Parathyroid adenoma (tissue), 2 donors: ENCODE measurements at regions not wholly inside any gene's neighbourhood (a gene's known extent, or its start where the extent isn't known, plus 50 kb on each side); places are given as distances from the start of the nearest gene placed in this dataset.

ENCODE experiments used
- H2AFZ ChIP-seq: fragments of 300-600 bp; sonication (generic); one replicate; pipeline ENCODE4 v1.7.0; 2017; ENCODE audit warnings: antibody characterized with exemption, mild to moderate bottlenecking
- H3K27ac ChIP-seq: fragments of 300-600 bp; sonication (generic); one replicate; pipeline ENCODE4 v1.7.0; 2017
- H3K27me3 ChIP-seq: fragments of 300-600 bp; sonication (generic); one replicate; pipeline ENCODE4 v1.7.0; 2017; ENCODE audit warnings: low read length; ENCODE audit not compliant: control insufficient read depth, insufficient read depth
- H3K36me3 ChIP-seq: fragments of 300-600 bp; sonication (generic); one replicate; pipeline ENCODE4 v1.7.0; 2017; ENCODE audit warnings: low read length; ENCODE audit not compliant: control insufficient read depth, insufficient read depth
- H3K4me1 ChIP-seq: fragments of 300-600 bp; sonication (generic); one replicate; pipeline ENCODE4 v1.7.0; 2017; ENCODE audit warnings: control low read depth
- H3K4me2 ChIP-seq: fragments of 300-600 bp; sonication (generic); one replicate; pipeline ENCODE4 v1.7.0; 2017; ENCODE audit warnings: low read length
- H3K4me3 ChIP-seq: fragments of 300-600 bp; sonication (generic); one replicate; pipeline ENCODE4 v1.7.0; 2017; ENCODE audit warnings: low read depth, low read length
- H3K79me2 ChIP-seq: fragments of 300-600 bp; sonication (generic); one replicate; pipeline ENCODE4 v1.7.0; 2017; ENCODE audit warnings: control low read depth
- H3K9ac ChIP-seq: fragments of 300-600 bp; sonication (generic); one replicate; pipeline ENCODE4 v1.7.0; 2017; ENCODE audit warnings: mild to moderate bottlenecking
- H3K9me3 ChIP-seq: fragments of 300-600 bp; sonication (generic); one replicate; pipeline ENCODE4 v1.7.0; 2017; ENCODE audit warnings: low read length; ENCODE audit not compliant: control insufficient read depth
- CTCF ChIP-seq: fragments of 300-600 bp; sonication (generic); IDR thresholded peaks from one replicate; pipeline ENCODE4 v1.7.0; 2017; ENCODE audit warnings: antibody characterized with exemption, mild to moderate bottlenecking
- donor health status: primary hyperparathyroidism.

- no peak overlapping the region for H3K9ac ChIP-seq
- H3K36me3 ChIP-seq: no peaks in the 10 kb centered on the region
- TF ChIP-seq CTCF: no peak
- no peaks in the 10 kb centered on the region for H3K4me1 ChIP-seq
- no peak overlapping the region for H3K4me3 ChIP-seq
- H3K4me2 ChIP-seq: no peak overlapping the region
- no peaks in the 10 kb centered on the region for H3K27me3 ChIP-seq
- no peaks in the 10 kb centered on the region for H3K9me3 ChIP-seq
- no peaks in the 10 kb centered on the region for H3K79me2 ChIP-seq
- H2AFZ ChIP-seq: no peak overlapping the region
- H3K27ac ChIP-seq: no peak overlapping the region
Observed at GRCh38 chr2:48157150-48157549, 157.3 kb upstream of the FOXN2 start.

GRCh38 chr2:48161628-48162027 lies 152.9 kb upstream of the FOXN2 start:
- Histone ChIP-seq H2AFZ (no peak overlapping the region), H3K4me2 (no peak overlapping the region), H3K79me2 (no peaks in the 10 kb centered on the region), H3K4me3 (no peak overlapping the region), H3K9ac (no peak overlapping the region), H3K27me3 (no peaks in the 10 kb centered on the region), H3K9me3 (no peaks in the 10 kb centered on the region), H3K27ac (no peak overlapping the region), H3K36me3 (no peaks in the 10 kb centered on the region), H3K4me1 (no peaks in the 10 kb centered on the region)
- no peak for TF ChIP-seq CTCF

GRCh38 chr2:48162742-48163141 lies 151.7 kb upstream of the FOXN2 start:
- Histone ChIP-seq H3K27ac (no peak overlapping the region), H3K4me2 (no peak overlapping the region), H3K79me2 (no peaks in the 10 kb centered on the region), H3K9me3 (no peaks in the 10 kb centered on the region), H3K27me3 (no peaks in the 10 kb centered on the region), H3K9ac (no peak overlapping the region), H2AFZ (no peak overlapping the region), H3K36me3 (no peaks in the 10 kb centered on the region), H3K4me3 (no peak overlapping the region), H3K4me1 (no peaks in the 10 kb centered on the region)
- TF ChIP-seq CTCF: no peak

GRCh38 chr2:48165070-48165753 lies 149.3 kb upstream of the FOXN2 start:
- no peaks in the 10 kb centered on the region for H3K79me2 ChIP-seq
- H3K36me3 ChIP-seq: no peaks in the 10 kb centered on the region
- no peak overlapping the region for H3K27ac ChIP-seq
- H2AFZ ChIP-seq: no peak overlapping the region
- H3K27me3 ChIP-seq: no peaks in the 10 kb centered on the region
- H3K9ac ChIP-seq: no peak overlapping the region
- no peak for TF ChIP-seq CTCF
- H3K4me3 ChIP-seq: no peak overlapping the region
- no peaks in the 10 kb centered on the region for H3K9me3 ChIP-seq
- H3K4me2 ChIP-seq: no peak overlapping the region
- no peaks in the 10 kb centered on the region for H3K4me1 ChIP-seq

- Histone ChIP-seq H3K4me1 (no peaks in the 10 kb centered on the region), H3K9me3 (no peaks in the 10 kb centered on the region), H3K36me3 (no peaks in the 10 kb centered on the region), H3K4me2 (no peak overlapping the region), H3K27ac (no peak overlapping the region), H3K27me3 (no peaks in the 10 kb centered on the region), H2AFZ (no peak overlapping the region), H3K9ac (no peak overlapping the region), H3K79me2 (no peaks in the 10 kb centered on the region), H3K4me3 (no peak overlapping the region)
- no peak for TF ChIP-seq CTCF
Observed at GRCh38 chr2:48169141-48169592, 145.3 kb upstream of the FOXN2 start.
